ENCODE measurements at regions not wholly inside any gene's neighbourhood (a gene's known extent, or its start where the extent isn't known, plus 50 kb on each side); places are given as distances from the start of the nearest gene placed in this dataset.

DNA sequence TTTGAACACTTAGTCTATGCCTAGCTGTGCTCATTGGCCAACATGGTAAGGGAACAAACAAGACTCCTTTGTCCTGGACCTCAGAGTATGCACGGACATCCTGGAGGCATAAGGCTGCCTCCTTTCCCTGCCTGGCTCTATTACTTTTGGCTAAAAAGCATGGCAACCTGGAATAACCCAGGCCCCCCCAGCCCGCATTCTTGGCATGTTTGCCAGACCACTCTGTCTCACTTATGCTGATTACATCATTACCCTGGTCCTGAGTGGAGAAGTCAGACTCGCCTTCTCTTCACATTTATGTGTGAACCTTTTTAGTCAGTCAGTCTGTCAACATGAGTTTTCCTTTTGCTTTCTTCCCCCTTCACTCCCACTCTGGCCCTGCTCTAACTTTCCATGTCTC is 58.0 kb upstream of the ELK3 start (continued):
- TF ChIP-seq REST (IDR thresholded peaks at IDR 0.05; ENCODE audit: unreplicated experiment) (no peak), POLR2AphosphoS5 (IDR thresholded peaks at IDR 0.05; ENCODE audit: low read depth) (no peak), EZH2 (IDR thresholded peaks at IDR 0.05; ENCODE audit: low read depth, unreplicated experiment) (no peak), NANOG (IDR thresholded peaks at IDR 0.05; ENCODE audit: borderline replicate concordance) (no peak), ZNF331 (CRISPR knock-in tag; IDR thresholded peaks at IDR 0.05; ENCODE audit: low read depth) (no peak), ZNF114 (CRISPR knock-in tag; IDR thresholded peaks at IDR 0.05) (no peak), CREB1 (CRISPR knock-in tag; IDR thresholded peaks at IDR 0.05; ENCODE audit: low read depth) (no peak)

- no peaks in the 10 kb centered on the region for H3F3A ChIP-seq (replicated peaks; ENCODE audit: low read depth)
- no peaks in the 10 kb centered on the region for H3K4me1 ChIP-seq (ENCODE audit: insufficient read depth)
- Mint-ChIP-seq H3K27ac (no peak overlapping the region), H3K27me3 (ENCODE audit: insufficient read depth, low read depth, poor library complexity) (peaks cover 3% of the 10 kb centered on the region), H3K9me3 (no peaks in the 10 kb centered on the region), H3K4me1 (peaks cover 2% of the 10 kb centered on the region; the same call in 2 of the 3 replicates), H3K36me3 (ENCODE audit: low read depth) (no peaks in the 10 kb centered on the region), H3K4me3 (no peak overlapping the region)
- DNase-seq (ENCODE audit: low spot score) (no peak), ATAC-seq (no peak)
- TF ChIP-seq ZNF331 (CRISPR knock-in tag; IDR thresholded peaks at IDR 0.05; ENCODE audit: low read depth) (no peak), EZH2phosphoT487 (IDR thresholded peaks at IDR 0.05; ENCODE audit: unreplicated experiment) (no peak), EZH2 (IDR thresholded peaks at IDR 0.05; ENCODE audit: low read depth, unreplicated experiment) (no peak), ZNF114 (CRISPR knock-in tag; IDR thresholded peaks at IDR 0.05) (no peak), CREB1 (CRISPR knock-in tag; IDR thresholded peaks at IDR 0.05; ENCODE audit: low read depth) (no peak), REST (IDR thresholded peaks at IDR 0.05; ENCODE audit: unreplicated experiment) (no peak), CTCF (conservative IDR thresholded peaks at IDR 0.05; ENCODE audit: low read depth in 2 of 2) (no peak), STAT1 (IDR thresholded peaks at IDR 0.05; ENCODE audit: unreplicated experiment) (no peak), POLR2AphosphoS5 (IDR thresholded peaks at IDR 0.05; ENCODE audit: low read depth) (no peak), NANOG (IDR thresholded peaks at IDR 0.05; ENCODE audit: borderline replicate concordance) (no peak), JUNB (IDR thresholded peaks at IDR 0.05; ENCODE audit: unreplicated experiment) (no peak)
- TF ChIP-seq, protein P1, sequence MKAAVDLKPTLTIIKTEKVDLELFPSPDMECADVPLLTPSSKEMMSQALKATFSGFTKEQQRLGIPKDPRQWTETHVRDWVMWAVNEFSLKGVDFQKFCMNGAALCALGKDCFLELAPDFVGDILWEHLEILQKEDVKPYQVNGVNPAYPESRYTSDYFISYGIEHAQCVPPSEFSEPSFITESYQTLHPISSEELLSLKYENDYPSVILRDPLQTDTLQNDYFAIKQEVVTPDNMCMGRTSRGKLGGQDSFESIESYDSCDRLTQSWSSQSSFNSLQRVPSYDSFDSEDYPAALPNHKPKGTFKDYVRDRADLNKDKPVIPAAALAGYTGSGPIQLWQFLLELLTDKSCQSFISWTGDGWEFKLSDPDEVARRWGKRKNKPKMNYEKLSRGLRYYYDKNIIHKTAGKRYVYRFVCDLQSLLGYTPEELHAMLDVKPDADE (IDR thresholded peaks at IDR 0.05), result no peak
- no peaks in the 10 kb centered on the region for H3K27me3 ChIP-seq (ENCODE audit: insufficient read depth)
- no peaks in the 10 kb centered on the region for H3K79me2 ChIP-seq (replicated peaks; ENCODE audit: insufficient read depth)
- H3K27ac ChIP-seq (ENCODE audit: low read depth), result no peak overlapping the region
- no peak overlapping the region for H2AFZ ChIP-seq
- no peak overlapping the region for H3K4me2 ChIP-seq
- H3K9me2 ChIP-seq (ENCODE audit: insufficient read depth), result no peaks in the 10 kb centered on the region; the same call in 1 of the 2 replicates
- H4K20me1 ChIP-seq (replicated peaks; ENCODE audit: insufficient read depth), result no peaks in the 10 kb centered on the region
- H3K36me3 ChIP-seq (ENCODE audit: insufficient read depth), result no peaks in the 10 kb centered on the region; the same call in 1 of the 2 replicates
- no peak overlapping the region for H3K4me3 ChIP-seq
These were observed 57.3 kb upstream of the ELK3 start for GRCh38 chr12:96136725-96137378.
